ENCODE measurements at regions not wholly inside any gene's neighbourhood (a gene's known extent, or its start where the extent isn't known, plus 50 kb on each side); places are given as distances from the start of the nearest gene placed in this dataset.
A peak's percentile ranks its signal among the peaks of the same experiment; 100 is the strongest.

DNA sequence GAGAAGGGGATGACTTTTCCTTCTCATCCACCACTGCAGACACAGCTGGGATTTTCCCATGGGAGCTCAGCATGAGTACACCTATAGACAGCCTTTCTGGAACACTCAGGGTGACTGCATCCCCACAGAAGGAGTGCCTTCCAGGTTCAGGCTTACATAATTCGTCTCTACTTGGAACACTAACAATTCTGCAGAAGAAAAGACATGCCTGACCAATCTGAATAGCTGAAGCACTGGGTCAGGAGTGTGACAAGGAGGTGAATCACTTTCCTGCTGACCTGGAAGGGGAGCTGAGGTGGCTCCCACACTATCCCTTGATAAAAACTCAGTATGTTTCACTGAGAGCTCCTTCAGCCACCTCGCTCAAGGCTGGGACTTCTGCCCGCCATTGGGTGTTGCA lies 425.3 kb downstream of the TLR4 start:
- Mint-ChIP-seq H3K4me1 (peaks cover 8% of the 10 kb centered on the region), H3K36me3 (peaks cover 3% of the 10 kb centered on the region; the same call in 1 of the 2 replicates), H3K27me3 (ENCODE audit: low read depth) (no peaks in the 10 kb centered on the region), H3K9me3 (peaks cover 22% of the 10 kb centered on the region), H3K27ac (no peak overlapping the region), H3K4me3 (no peak overlapping the region)
- POLR2A ChIA-PET = no interaction called here
- ATAC-seq (no peak), DNase-seq (ENCODE audit: low spot score) (no peak)
- TF ChIP-seq, protein P1, sequence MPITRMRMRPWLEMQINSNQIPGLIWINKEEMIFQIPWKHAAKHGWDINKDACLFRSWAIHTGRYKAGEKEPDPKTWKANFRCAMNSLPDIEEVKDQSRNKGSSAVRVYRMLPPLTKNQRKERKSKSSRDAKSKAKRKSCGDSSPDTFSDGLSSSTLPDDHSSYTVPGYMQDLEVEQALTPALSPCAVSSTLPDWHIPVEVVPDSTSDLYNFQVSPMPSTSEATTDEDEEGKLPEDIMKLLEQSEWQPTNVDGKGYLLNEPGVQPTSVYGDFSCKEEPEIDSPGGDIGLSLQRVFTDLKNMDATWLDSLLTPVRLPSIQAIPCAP (CRISPR knock-in tag; IDR thresholded peaks at IDR 0.05) = no peak
- TF ChIP-seq NR2C2 (CRISPR knock-in tag; IDR thresholded peaks at IDR 0.05) (no peak), ZBTB21 (CRISPR knock-in tag; IDR thresholded peaks at IDR 0.05; ENCODE audit: borderline replicate concordance) (no peak), SMAD3 (CRISPR knock-in tag; IDR thresholded peaks at IDR 0.05; ENCODE audit: borderline replicate concordance) (no peak), TCF7 (CRISPR knock-in tag; IDR thresholded peaks at IDR 0.05; ENCODE audit: low read depth) (no peak), SP1 (CRISPR knock-in tag; conservative IDR thresholded peaks at IDR 0.05) (no peak)
- TF ChIP-seq, protein P2, sequence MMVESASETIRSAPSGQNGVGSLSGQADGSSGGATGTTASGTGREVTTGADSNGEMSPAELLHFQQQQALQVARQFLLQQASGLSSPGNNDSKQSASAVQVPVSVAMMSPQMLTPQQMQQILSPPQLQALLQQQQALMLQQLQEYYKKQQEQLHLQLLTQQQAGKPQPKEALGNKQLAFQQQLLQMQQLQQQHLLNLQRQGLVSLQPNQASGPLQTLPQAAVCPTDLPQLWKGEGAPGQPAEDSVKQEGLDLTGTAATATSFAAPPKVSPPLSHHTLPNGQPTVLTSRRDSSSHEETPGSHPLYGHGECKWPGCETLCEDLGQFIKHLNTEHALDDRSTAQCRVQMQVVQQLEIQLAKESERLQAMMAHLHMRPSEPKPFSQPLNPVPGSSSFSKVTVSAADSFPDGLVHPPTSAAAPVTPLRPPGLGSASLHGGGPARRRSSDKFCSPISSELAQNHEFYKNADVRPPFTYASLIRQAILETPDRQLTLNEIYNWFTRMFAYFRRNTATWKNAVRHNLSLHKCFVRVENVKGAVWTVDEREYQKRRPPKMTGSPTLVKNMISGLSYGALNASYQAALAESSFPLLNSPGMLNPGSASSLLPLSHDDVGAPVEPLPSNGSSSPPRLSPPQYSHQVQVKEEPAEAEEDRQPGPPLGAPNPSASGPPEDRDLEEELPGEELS (CRISPR knock-in tag; IDR thresholded peaks at IDR 0.05) = no peak
- TF ChIP-seq, protein P3, sequence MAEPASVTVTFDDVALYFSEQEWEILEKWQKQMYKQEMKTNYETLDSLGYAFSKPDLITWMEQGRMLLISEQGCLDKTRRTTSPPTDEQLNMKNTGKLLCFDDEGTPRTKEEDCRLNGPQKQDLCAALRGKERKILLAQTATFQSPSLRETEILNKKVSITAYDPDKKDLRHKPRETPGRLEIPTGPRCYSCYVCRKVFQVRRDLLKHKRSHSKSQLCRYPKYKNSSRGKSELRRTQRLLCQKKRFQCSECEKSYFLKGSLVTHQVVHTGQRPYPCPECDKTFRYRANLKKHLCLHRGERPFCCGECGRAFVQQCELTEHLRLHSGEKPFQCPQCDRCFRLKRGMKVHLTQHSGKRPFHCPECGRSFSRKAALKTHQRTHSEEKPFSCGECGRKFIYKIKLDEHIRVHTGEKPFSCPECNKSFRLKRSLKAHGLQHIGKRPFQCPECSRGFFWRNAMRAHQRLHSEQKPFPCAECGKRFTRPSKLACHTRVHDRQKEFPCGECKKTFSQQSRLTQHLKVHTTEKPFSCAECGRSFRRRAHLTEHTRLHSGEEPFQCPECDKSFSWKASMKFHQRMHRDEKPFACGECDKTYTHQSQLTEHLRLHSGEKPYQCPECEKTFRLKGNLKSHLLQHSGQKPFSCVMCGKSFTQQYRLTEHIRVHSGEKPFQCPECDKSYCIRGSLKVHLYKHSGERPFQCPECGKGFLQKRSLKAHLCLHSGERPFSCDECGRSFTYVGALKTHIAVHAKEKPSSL (CRISPR knock-in tag; conservative IDR thresholded peaks at IDR 0.05) = no peak
- CTCF ChIA-PET = no interaction called here

DNA sequence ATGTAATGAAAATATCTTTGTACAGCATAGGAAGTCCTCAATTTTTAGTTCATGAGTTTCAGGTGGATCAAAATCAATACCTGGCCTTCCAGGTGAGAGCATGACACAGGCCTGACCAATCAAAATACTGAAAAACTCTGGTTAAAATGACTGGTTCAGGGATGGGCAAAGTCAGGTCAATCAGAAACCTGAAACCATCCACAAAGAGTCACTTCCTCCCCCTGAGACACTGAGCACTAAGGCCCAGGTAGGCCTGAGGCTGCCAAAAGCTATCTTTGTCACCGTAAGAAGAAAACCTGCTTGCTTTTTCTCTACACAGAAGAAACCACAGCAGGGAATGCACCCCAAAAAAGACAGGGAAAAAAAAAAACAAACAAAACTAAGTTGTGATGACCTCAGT lies 444.8 kb downstream of the TLR4 start:
- TF ChIP-seq NR3C1 (CRISPR knock-in tag; conservative IDR thresholded peaks at IDR 0.05; ENCODE audit: low read depth) = no peak
- TF ChIP-seq ZNF121 (CRISPR knock-in tag; IDR thresholded peaks at IDR 0.05) = no peak
- no peak for TF ChIP-seq ZNF138 (CRISPR knock-in tag; conservative IDR thresholded peaks at IDR 0.05)
- no peak for TF ChIP-seq ETV6 (CRISPR knock-in tag; IDR thresholded peaks at IDR 0.05)
- TF ChIP-seq TP53 (CRISPR knock-in tag; IDR thresholded peaks at IDR 0.05) = no peak
- no peak for TF ChIP-seq MYBL2 (CRISPR knock-in tag; IDR thresholded peaks at IDR 0.05)
- TF ChIP-seq ATF1 (CRISPR knock-in tag; IDR thresholded peaks at IDR 0.05) = no peak
- no peak for TF ChIP-seq ZNF416 (CRISPR knock-in tag; IDR thresholded peaks at IDR 0.05)

DNA sequence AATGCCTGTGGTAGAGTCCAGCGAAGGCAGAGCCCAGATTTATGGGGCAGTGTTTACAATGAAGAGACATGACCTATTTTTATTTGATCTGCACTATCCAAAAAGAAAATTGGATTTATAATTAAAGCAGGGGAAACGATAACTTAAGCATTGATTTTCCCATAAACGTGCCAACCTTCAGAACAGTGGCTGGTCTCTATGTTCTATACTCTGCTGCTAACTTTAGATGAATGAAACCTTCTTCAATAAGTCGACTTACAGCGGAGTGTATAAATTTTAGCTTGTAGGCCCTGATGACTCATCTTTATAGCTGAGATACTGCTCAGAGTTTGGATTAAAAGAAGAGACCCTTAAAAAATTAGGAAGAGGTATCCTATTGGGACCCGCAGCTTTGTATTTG lies 452.6 kb downstream of the TLR4 start:
- ChIA-PET POLR2A (no interaction called here), CTCF (no interaction called here)
- no peak overlapping the region for H3K27ac Mint-ChIP-seq
- H3K4me3 Mint-ChIP-seq = no peak overlapping the region
- H3K9me3 Mint-ChIP-seq = no peaks in the 10 kb centered on the region
- DNase-seq (ENCODE audit: low spot score) (no peak), ATAC-seq (no peak)
- no peaks in the 10 kb centered on the region for H3K36me3 Mint-ChIP-seq
- H3K27me3 Mint-ChIP-seq (ENCODE audit: low read depth) = no peaks in the 10 kb centered on the region
- H3K4me1 Mint-ChIP-seq = no peaks in the 10 kb centered on the region
- TF ChIP-seq, protein P4, sequence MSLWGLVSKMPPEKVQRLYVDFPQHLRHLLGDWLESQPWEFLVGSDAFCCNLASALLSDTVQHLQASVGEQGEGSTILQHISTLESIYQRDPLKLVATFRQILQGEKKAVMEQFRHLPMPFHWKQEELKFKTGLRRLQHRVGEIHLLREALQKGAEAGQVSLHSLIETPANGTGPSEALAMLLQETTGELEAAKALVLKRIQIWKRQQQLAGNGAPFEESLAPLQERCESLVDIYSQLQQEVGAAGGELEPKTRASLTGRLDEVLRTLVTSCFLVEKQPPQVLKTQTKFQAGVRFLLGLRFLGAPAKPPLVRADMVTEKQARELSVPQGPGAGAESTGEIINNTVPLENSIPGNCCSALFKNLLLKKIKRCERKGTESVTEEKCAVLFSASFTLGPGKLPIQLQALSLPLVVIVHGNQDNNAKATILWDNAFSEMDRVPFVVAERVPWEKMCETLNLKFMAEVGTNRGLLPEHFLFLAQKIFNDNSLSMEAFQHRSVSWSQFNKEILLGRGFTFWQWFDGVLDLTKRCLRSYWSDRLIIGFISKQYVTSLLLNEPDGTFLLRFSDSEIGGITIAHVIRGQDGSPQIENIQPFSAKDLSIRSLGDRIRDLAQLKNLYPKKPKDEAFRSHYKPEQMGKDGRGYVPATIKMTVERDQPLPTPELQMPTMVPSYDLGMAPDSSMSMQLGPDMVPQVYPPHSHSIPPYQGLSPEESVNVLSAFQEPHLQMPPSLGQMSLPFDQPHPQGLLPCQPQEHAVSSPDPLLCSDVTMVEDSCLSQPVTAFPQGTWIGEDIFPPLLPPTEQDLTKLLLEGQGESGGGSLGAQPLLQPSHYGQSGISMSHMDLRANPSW (CRISPR knock-in tag; conservative IDR thresholded peaks at IDR 0.05; ENCODE audit: low read depth) = no peak
- no peak for TF ChIP-seq TEAD1 (CRISPR knock-in tag; IDR thresholded peaks at IDR 0.05)
- TF ChIP-seq, protein P5, sequence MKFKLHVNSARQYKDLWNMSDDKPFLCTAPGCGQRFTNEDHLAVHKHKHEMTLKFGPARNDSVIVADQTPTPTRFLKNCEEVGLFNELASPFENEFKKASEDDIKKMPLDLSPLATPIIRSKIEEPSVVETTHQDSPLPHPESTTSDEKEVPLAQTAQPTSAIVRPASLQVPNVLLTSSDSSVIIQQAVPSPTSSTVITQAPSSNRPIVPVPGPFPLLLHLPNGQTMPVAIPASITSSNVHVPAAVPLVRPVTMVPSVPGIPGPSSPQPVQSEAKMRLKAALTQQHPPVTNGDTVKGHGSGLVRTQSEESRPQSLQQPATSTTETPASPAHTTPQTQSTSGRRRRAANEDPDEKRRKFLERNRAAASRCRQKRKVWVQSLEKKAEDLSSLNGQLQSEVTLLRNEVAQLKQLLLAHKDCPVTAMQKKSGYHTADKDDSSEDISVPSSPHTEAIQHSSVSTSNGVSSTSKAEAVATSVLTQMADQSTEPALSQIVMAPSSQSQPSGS (CRISPR knock-in tag; IDR thresholded peaks at IDR 0.05; ENCODE audit: borderline replicate concordance, low read depth) = no peak
- TF ChIP-seq ELF4 (CRISPR knock-in tag; IDR thresholded peaks at IDR 0.05; ENCODE audit: low read depth) = no peak
- TF ChIP-seq, protein P6, sequence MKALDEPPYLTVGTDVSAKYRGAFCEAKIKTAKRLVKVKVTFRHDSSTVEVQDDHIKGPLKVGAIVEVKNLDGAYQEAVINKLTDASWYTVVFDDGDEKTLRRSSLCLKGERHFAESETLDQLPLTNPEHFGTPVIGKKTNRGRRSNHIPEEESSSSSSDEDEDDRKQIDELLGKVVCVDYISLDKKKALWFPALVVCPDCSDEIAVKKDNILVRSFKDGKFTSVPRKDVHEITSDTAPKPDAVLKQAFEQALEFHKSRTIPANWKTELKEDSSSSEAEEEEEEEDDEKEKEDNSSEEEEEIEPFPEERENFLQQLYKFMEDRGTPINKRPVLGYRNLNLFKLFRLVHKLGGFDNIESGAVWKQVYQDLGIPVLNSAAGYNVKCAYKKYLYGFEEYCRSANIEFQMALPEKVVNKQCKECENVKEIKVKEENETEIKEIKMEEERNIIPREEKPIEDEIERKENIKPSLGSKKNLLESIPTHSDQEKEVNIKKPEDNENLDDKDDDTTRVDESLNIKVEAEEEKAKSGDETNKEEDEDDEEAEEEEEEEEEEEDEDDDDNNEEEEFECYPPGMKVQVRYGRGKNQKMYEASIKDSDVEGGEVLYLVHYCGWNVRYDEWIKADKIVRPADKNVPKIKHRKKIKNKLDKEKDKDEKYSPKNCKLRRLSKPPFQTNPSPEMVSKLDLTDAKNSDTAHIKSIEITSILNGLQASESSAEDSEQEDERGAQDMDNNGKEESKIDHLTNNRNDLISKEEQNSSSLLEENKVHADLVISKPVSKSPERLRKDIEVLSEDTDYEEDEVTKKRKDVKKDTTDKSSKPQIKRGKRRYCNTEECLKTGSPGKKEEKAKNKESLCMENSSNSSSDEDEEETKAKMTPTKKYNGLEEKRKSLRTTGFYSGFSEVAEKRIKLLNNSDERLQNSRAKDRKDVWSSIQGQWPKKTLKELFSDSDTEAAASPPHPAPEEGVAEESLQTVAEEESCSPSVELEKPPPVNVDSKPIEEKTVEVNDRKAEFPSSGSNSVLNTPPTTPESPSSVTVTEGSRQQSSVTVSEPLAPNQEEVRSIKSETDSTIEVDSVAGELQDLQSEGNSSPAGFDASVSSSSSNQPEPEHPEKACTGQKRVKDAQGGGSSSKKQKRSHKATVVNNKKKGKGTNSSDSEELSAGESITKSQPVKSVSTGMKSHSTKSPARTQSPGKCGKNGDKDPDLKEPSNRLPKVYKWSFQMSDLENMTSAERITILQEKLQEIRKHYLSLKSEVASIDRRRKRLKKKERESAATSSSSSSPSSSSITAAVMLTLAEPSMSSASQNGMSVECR (CRISPR knock-in tag; IDR thresholded peaks at IDR 0.05; ENCODE audit: borderline replicate concordance) = no peak

More for the DNA sequence above, 444.8 kb downstream of the TLR4 start:
- DNase-seq (ENCODE audit: low spot score) (no peak), ATAC-seq (peak; percentile 74)
- Mint-ChIP-seq H3K36me3 (no peaks in the 10 kb centered on the region), H3K4me1 (peaks cover 6% of the 10 kb centered on the region), H3K27ac (no peak overlapping the region), H3K9me3 (peaks cover 4% of the 10 kb centered on the region; the same call in 1 of the 2 replicates), H3K27me3 (ENCODE audit: low read depth) (no peaks in the 10 kb centered on the region), H3K4me3 (no peak overlapping the region)
- ChIA-PET POLR2A (no interaction called here), CTCF (no interaction called here)

Data from WTC11 (cell line).